CD14-positive monocyte (primary cell): ENCODE measurements at regions not wholly inside any gene's neighbourhood (a gene's known extent, or its start where the extent isn't known, plus 50 kb on each side); places are given as distances from the start of the nearest gene placed in this dataset.
A peak's percentile ranks its signal among the peaks of the same experiment; 100 is the strongest.

Source experiments
- DNase-seq, 3 donors: peaks; one replicate each; pipeline ENCODE4 v3.0.0-alpha.2; 2011 to 2022
- H2AFZ ChIP-seq: 2 replicates; pipeline ENCODE4 v1.6.0; 2012; ENCODE audit warnings: mild to moderate bottlenecking, low read depth, low read length, inconsistent platforms; ENCODE audit not compliant: insufficient read depth, poor library complexity, severe bottlenecking
- H3K27ac ChIP-seq, 2 donors: 1 replicate in 1 of 2; 2 replicates in 1 of 2; pipeline ENCODE4 v1.5.1; 2012 to 2013; ENCODE audit warnings: low read length in 2 of 2, control low read depth in 1 of 2, inconsistent platforms in 1 of 2, low read depth in 1 of 2, mild to moderate bottlenecking in 1 of 2
- H3K27me3 ChIP-seq, 2 donors: one replicate each; pipeline versions ENCODE4 v1.6.0 to v1.6.1; 2011 to 2013; ENCODE audit warnings: low read length in 2 of 2; ENCODE audit not compliant: control insufficient read depth in 2 of 2, insufficient read depth in 2 of 2
- H3K36me3 ChIP-seq, 2 donors: replicated peaks in 1 of 2; 1 replicate in 1 of 2; 2 replicates in 1 of 2; pipeline versions ENCODE4 v1.5.1 to v1.6.1; 2012 to 2013; ENCODE audit warnings: low read length in 2 of 2, control low read depth in 1 of 2, inconsistent platforms in 1 of 2, mild to moderate bottlenecking in 1 of 2; ENCODE audit not compliant: insufficient read depth in 2 of 2, control insufficient read depth in 1 of 2
- H3K4me1 ChIP-seq, 2 donors: 1 replicate in 1 of 2; 2 replicates in 1 of 2; pipeline versions ENCODE4 v1.5.1 to v1.6.1; 2012 to 2013; ENCODE audit warnings: low read length in 2 of 2, control low read depth in 1 of 2, inconsistent platforms in 1 of 2, mild to moderate bottlenecking in 1 of 2, moderate library complexity in 1 of 2; ENCODE audit not compliant: insufficient read depth in 2 of 2, control insufficient read depth in 1 of 2
- H3K4me2 ChIP-seq: replicated peaks from 2 replicates; pipeline ENCODE3; 2012; ENCODE audit warnings: low read length, moderate library complexity, mild to moderate bottlenecking; ENCODE audit not compliant: poor library complexity, severe bottlenecking; ENCODE audit errors: extremely low read depth
- H3K4me3 ChIP-seq, 3 experiments: fragments of 200-600 bp in 1 of 3; sonication (generic) in 1 of 3; replicated peaks in 1 of 3; 1 replicate in 2 of 3; 2 replicates in 1 of 3; pipeline ENCODE4 v1.5.1; 2011 to 2013; ENCODE audit warnings: low read length in 3 of 3, mild to moderate bottlenecking in 3 of 3, control low read depth in 2 of 3, low read depth in 2 of 3, inconsistent platforms in 1 of 3, moderate library complexity in 1 of 3
- H3K79me2 ChIP-seq: 2 replicates; pipeline ENCODE4 v1.6.0; 2012; ENCODE audit warnings: mild to moderate bottlenecking, control low read depth, inconsistent platforms, low read length, moderate library complexity; ENCODE audit not compliant: insufficient read depth
- H3K9ac ChIP-seq: 2 replicates; pipeline ENCODE4 v1.6.0; 2017; ENCODE audit warnings: low read length, mild to moderate bottlenecking; ENCODE audit not compliant: insufficient read depth, poor library complexity, severe bottlenecking
- H3K9me3 ChIP-seq, 2 donors: replicated peaks in 1 of 2; 1 replicate in 1 of 2; 2 replicates in 1 of 2; pipeline versions ENCODE4 v1.5.1 to v1.6.1; 2012 to 2013; ENCODE audit warnings: low read length in 2 of 2, control low read depth in 1 of 2; ENCODE audit not compliant: control insufficient read depth in 1 of 2, insufficient read depth in 1 of 2
- H4K20me1 ChIP-seq: 2 replicates; pipeline ENCODE4 v1.6.0; 2012; ENCODE audit warnings: mild to moderate bottlenecking, low read length, control low read depth, moderate library complexity; ENCODE audit not compliant: insufficient read depth
- H3K27ac Mint-ChIP-seq, 7 donors: one replicate each; pipeline ENCODE4 v1.8.0; 2020; ENCODE audit warnings: mild to moderate bottlenecking in 7 of 7, mixed read lengths in 7 of 7, moderate library complexity in 6 of 7, inconsistent platforms in 2 of 7
- H3K27me3 Mint-ChIP-seq, 3 donors: one replicate each; pipeline ENCODE4 v1.8.0; 2021 to 2022; ENCODE audit warnings: low read depth in 3 of 3, mild to moderate bottlenecking in 3 of 3, mixed read lengths in 3 of 3, moderate library complexity in 3 of 3, inconsistent platforms in 1 of 3
- H3K36me3 Mint-ChIP-seq, 2 donors: one replicate each; pipeline ENCODE4 v1.8.0; 2020; ENCODE audit warnings: mixed read lengths in 2 of 2, inconsistent platforms in 1 of 2, mild to moderate bottlenecking in 1 of 2
- H3K4me1 Mint-ChIP-seq: one replicate; pipeline ENCODE4 v1.8.0; 2020; ENCODE audit warnings: mild to moderate bottlenecking, mixed read lengths
- H3K4me3 Mint-ChIP-seq, 2 donors: one replicate each; pipeline ENCODE4 v1.8.0; 2020; ENCODE audit warnings: mild to moderate bottlenecking in 2 of 2, mixed read lengths in 2 of 2, moderate library complexity in 1 of 2
- H3K9me3 Mint-ChIP-seq, 7 donors: one replicate each; pipeline ENCODE4 v1.8.0; 2020 to 2022; ENCODE audit warnings: mixed read lengths in 7 of 7, mild to moderate bottlenecking in 6 of 7, moderate library complexity in 6 of 7, inconsistent platforms in 2 of 7
- WGBS: methylation state at CpG from one replicate; pipeline ENCODE4 v1.1.5; 2013; ENCODE audit warnings: missing lambda C conversion rate; ENCODE audit not compliant: insufficient coverage; 5-methylcytosine and 5-hydroxymethylcytosine counted together
- intact Hi-C, 2 donors: fragments of 100-400 bp; cut with micrococcal nuclease; formaldehyde crosslinking; loops; one replicate each; pipeline versions ENCODE4 v1.15.0 to v1.15.1; 2023
- TF ChIP-seq, protein P1 (sequence below): fragments of 200-600 bp; IDR thresholded peaks from one replicate; pipeline ENCODE4 v1.8.0; 2022; ENCODE audit warnings: antibody characterized with exemption, mild to moderate bottlenecking

DNA sequence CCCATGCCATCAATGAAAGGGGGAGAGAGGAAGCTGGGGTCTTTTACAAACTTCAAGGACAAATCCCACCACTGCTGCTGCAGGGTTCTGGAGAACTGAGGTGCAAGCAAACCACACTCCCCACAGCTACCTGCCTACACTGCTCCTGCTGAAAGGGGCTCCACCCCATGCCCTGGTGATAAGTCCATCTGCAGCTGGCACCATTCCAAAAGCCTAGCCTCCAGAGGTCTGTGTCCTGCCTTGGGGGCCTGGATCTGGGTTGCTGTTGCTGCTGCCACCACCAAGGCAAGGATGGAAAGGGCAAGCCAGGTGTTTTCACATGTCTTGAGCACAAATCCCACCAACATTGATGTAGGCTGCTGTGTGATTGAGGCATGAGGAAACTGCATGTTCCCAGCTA, 97.4 kb upstream of the UBE2E3 start:
- Histone ChIP-seq H3K4me3 (no peak overlapping the region), H4K20me1 (no peaks in the 10 kb centered on the region), H3K27me3 (no peaks in the 10 kb centered on the region), H3K79me2 (no peaks in the 10 kb centered on the region), H3K9ac (no peak overlapping the region), H3K4me2 (no peak overlapping the region), H2AFZ (no peak overlapping the region), H3K4me1 (no peaks in the 10 kb centered on the region), H3K9me3 (peaks cover 0 to 8% of the 10 kb centered on the region in 2 donors), H3K27ac (no peak overlapping the region), H3K36me3 (no peaks in the 10 kb centered on the region)
- Mint-ChIP-seq H3K9me3 (peaks cover 0 to 8% (median 0%) of the 10 kb centered on the region in 7 donors), H3K4me3 (no peak overlapping the region), H3K4me1 (no peaks in the 10 kb centered on the region), H3K27ac (peak overlapping the region in 1 of 7 donors; percentile 29), H3K36me3 (no peaks in the 10 kb centered on the region), H3K27me3 (peaks cover 0 to 2% (median 0%) of the 10 kb centered on the region in 3 donors)
- no peak for DNase-seq
- intact Hi-C loops = no loop called here
- TF ChIP-seq, protein P1, sequence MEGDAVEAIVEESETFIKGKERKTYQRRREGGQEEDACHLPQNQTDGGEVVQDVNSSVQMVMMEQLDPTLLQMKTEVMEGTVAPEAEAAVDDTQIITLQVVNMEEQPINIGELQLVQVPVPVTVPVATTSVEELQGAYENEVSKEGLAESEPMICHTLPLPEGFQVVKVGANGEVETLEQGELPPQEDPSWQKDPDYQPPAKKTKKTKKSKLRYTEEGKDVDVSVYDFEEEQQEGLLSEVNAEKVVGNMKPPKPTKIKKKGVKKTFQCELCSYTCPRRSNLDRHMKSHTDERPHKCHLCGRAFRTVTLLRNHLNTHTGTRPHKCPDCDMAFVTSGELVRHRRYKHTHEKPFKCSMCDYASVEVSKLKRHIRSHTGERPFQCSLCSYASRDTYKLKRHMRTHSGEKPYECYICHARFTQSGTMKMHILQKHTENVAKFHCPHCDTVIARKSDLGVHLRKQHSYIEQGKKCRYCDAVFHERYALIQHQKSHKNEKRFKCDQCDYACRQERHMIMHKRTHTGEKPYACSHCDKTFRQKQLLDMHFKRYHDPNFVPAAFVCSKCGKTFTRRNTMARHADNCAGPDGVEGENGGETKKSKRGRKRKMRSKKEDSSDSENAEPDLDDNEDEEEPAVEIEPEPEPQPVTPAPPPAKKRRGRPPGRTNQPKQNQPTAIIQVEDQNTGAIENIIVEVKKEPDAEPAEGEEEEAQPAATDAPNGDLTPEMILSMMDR = no peak

DNA sequence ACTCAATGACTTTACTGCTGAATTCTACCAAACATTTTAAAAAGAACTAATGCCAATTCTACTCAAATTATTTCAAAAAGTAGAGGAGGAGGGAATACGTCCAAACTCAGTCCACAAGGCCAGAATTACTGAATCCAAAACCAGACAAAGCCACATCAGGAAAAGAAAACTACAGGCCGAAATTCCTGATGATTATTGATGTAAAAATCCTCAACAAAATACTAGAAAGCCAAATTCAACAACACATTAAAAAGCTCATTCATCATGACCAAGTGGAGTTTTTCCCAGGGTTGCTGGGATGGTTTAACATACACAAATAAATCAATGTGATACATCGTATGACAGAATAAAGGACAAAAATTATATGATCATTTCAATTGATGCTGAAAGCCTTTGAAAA, 103.9 kb upstream of the UBE2E3 start:
- Mint-ChIP-seq H3K4me3 (no peak overlapping the region), H3K27ac (no peak overlapping the region), H3K36me3 (no peaks in the 10 kb centered on the region), H3K27me3 (peaks cover 2 to 7% (median 3%) of the 10 kb centered on the region in 3 donors), H3K4me1 (no peaks in the 10 kb centered on the region), H3K9me3 (peaks cover 0 to 13% (median 1%) of the 10 kb centered on the region in 7 donors)
- H3K4me3 ChIP-seq = no peak overlapping the region
- no peaks in the 10 kb centered on the region for H4K20me1 ChIP-seq
- no peak for DNase-seq
- H3K9me3 ChIP-seq = no peaks in the 10 kb centered on the region
- intact Hi-C loops = no loop called here
- WGBS = no CpG with 5 or more reads among the region's 3 CpGs
- no peaks in the 10 kb centered on the region for H3K36me3 ChIP-seq
- H3K27me3 ChIP-seq = no peaks in the 10 kb centered on the region
- no peak overlapping the region for H3K27ac ChIP-seq
- TF ChIP-seq, protein P1 = no peak
- no peak overlapping the region for H3K9ac ChIP-seq
- no peak overlapping the region for H2AFZ ChIP-seq
- no peaks in the 10 kb centered on the region for H3K79me2 ChIP-seq
- no peak overlapping the region for H3K4me2 ChIP-seq
- no peaks in the 10 kb centered on the region for H3K4me1 ChIP-seq
